Omental fat pad (tissue), 3 donors: ENCODE measurements at regions not wholly inside any gene's neighbourhood (a gene's known extent, or its start where the extent isn't known, plus 50 kb on each side); places are given as distances from the start of the nearest gene placed in this dataset.
"Not testable (repeated sequence)": the region's sequence is repeated elsewhere in the genome, so short reads cannot be mapped to it uniquely, and the experiment has no call there.

Experiments used
- ATAC-seq: fragments of 150-250 bp; one replicate; pipeline ENCODE4 v1.9.1; 2016; ENCODE audit warnings: mild to moderate bottlenecking, moderate library complexity; ENCODE audit not compliant: low FRiP score
- DNase-seq: peaks from one replicate; pipeline ENCODE4 v3.0.0-alpha.2; 2019; ENCODE audit warnings: low spot score
- CTCF ChIP-seq, 3 donors: fragments of 450-650 bp; IDR thresholded peaks; one replicate each; pipeline ENCODE4 v1.5.1; 2016 to 2017; ENCODE audit warnings: antibody characterized with exemption in 3 of 3, mild to moderate bottlenecking in 3 of 3, moderate library complexity in 2 of 3

- ATAC-seq, result no peak
- DNase-seq, result no peak
- no peak for TF ChIP-seq CTCF (IDR thresholded peaks at IDR 0.05)
These were observed 626.7 kb upstream of the DEFB115 start for GRCh38 chr20:30630761-30631160.

GRCh38 chr20:30631261-30631789, 626.1 kb upstream of the DEFB115 start:
- not testable (repeated sequence) for ATAC-seq

GRCh38 chr20:30632773-30633172, 624.7 kb upstream of the DEFB115 start:
- DNase-seq, ATAC-seq: not testable (repeated sequence)

More at GRCh38 chr20:30631261-30631789, 626.1 kb upstream of the DEFB115 start:
- not testable (repeated sequence) for DNase-seq

- not testable (repeated sequence) for DNase-seq, ATAC-seq
These were observed 615.9 kb upstream of the DEFB115 start for GRCh38 chr20:30641522-30641921.

- ATAC-seq, result not testable (repeated sequence)
These were observed 596.5 kb upstream of the DEFB115 start for GRCh38 chr20:30660982-30661381.

GRCh38 chr20:30668418-30668817, 589.0 kb upstream of the DEFB115 start:
- ATAC-seq, DNase-seq: not testable (repeated sequence)

More at GRCh38 chr20:30660982-30661381, 596.5 kb upstream of the DEFB115 start:
- DNase-seq, result not testable (repeated sequence)

GRCh38 chr20:30669330-30670029, 588.0 kb upstream of the DEFB115 start:
- not testable (repeated sequence) for DNase-seq, ATAC-seq

- not testable (repeated sequence) for ATAC-seq, DNase-seq
These were observed 586.3 kb upstream of the DEFB115 start for GRCh38 chr20:30671120-30671519.

GRCh38 chr20:30675988-30676564, 581.4 kb upstream of the DEFB115 start:
- ATAC-seq, DNase-seq: not testable (repeated sequence)

- DNase-seq, ATAC-seq: not testable (repeated sequence)
These were observed 575.2 kb upstream of the DEFB115 start for GRCh38 chr20:30682236-30682635.

GRCh38 chr20:30712861-30713260, 544.6 kb upstream of the DEFB115 start:
- DNase-seq, ATAC-seq: not testable (repeated sequence)

GRCh38 chr20:30719415-30720199, 537.9 kb upstream of the DEFB115 start:
- not testable (repeated sequence) for ATAC-seq, DNase-seq

- ATAC-seq, DNase-seq: not testable (repeated sequence)
These were observed 534.0 kb upstream of the DEFB115 start for GRCh38 chr20:30723511-30723910.

- ATAC-seq, DNase-seq: not testable (repeated sequence)
These were observed 533.4 kb upstream of the DEFB115 start for GRCh38 chr20:30723934-30724687.

- DNase-seq, ATAC-seq: not testable (repeated sequence)
These were observed 532.8 kb upstream of the DEFB115 start for GRCh38 chr20:30724688-30725074.

GRCh38 chr20:30725188-30725587, 532.3 kb upstream of the DEFB115 start:
- not testable (repeated sequence) for ATAC-seq, DNase-seq

- ATAC-seq, DNase-seq: not testable (repeated sequence)
These were observed 529.1 kb upstream of the DEFB115 start for GRCh38 chr20:30728271-30728885.
